GM21360 (cell line): ENCODE measurements at regions not wholly inside any gene's neighbourhood (a gene's known extent, or its start where the extent isn't known, plus 50 kb on each side); places are given as distances from the start of the nearest gene placed in this dataset.

ENCODE experiments used
- ATAC-seq: cut with Tn5 transposase; IDR thresholded peaks from one replicate; pipeline ENCODE4 v1.9.1; 2021; ENCODE audit warnings: mild to moderate bottlenecking, moderate library complexity; ENCODE audit not compliant: unreplicated experiment

DNA sequence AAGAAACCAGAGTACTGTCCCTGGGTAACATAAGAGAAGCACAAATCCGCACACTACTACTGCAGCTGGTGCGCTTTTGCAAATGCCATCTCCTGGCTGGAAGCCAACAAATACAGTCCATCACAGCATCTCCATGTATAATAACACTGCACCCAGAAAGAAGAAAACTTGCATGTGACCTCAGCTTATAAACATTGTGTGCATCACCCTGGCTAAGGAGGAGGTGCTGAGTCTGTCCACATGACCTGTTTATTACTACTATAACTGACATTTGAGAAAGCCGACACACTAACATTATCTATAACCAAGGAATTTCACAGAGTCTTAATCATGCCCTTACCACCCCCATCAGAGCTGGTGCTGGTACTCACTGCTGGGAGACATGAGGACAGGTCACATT lies 516.8 kb downstream of the CFAP47 start:
- no peak for ATAC-seq

- no peak for ATAC-seq
Measured at GRCh38 chrX:36443007-36443406, 523.5 kb downstream of the CFAP47 start.

- no peak for ATAC-seq
Measured at GRCh38 chrX:36445566-36445965, 526.0 kb downstream of the CFAP47 start.

GRCh38 chrX:36462142-36462541 lies 542.6 kb downstream of the CFAP47 start:
- ATAC-seq: no peak

DNA sequence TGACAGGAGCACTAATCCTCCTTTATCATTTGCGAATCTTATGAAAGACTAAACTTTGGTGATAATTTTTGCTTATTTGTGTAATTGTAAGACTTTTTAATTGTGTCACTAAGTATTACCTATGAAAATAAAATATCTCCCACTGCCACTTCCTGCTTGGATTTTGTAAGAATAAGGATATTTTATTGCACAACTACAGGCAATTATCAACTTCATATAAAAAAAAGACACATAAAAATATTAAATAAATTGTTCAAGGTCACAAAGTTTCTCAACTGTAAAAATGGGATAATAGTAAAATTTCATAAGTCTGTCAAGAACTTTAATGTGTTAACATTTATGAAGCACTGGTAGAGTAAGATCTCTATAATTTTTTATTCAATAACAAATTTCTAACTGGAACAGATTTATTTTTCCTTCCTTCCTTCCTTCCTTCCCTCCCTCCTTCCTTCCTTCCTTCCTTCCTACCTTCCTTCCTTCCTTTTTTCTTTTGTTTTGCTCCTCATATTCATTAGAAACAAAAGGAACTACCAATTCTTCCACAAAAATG lies 527.6 kb upstream of the FAM47C start:
- ATAC-seq: no peak

GRCh38 chrX:36501169-36501702 lies 506.9 kb upstream of the FAM47C start:
- no peak for ATAC-seq

- no peak for ATAC-seq
Measured at GRCh38 chrX:36504625-36505024, 503.5 kb upstream of the FAM47C start.

DNA sequence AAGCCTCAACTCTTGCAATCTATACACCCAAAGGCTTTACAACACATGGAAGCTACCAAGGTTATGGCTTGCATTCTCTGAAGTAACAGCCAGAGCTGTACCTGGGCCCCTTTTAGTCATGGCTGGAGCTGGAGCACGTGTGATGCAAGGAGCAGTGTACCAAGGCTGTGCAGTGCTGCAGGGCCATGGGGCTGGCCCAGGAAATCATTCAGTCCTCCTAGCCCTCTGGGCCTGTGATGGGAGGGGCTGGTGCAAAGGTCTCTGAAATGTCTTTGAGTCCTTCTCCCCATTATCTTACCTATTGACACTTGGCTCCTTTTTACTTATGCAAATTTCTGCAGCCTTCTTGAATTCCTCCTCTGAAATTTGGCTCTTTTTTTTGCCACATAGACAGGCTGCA lies 500.1 kb upstream of the FAM47C start:
- ATAC-seq: no peak

GRCh38 chrX:36510736-36511135 lies 497.4 kb upstream of the FAM47C start:
- no peak for ATAC-seq

DNA sequence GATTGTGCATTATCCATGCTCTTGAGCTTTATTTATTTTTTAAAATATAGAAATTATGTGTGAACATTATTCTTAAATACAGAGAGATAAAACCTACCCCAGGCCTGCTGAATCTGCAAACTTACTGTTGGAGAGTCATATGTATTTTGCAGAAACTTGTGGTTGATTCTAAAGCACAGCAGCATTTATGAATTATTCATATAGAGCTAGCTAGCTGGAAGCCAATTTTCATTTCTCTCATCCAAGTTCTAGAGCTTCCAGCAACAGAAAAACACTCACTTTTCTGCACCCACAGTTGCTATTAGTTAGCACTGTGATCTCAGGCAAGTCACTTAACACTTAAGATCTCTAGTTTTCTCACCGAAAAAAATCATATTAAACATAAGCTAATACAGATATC lies 479.5 kb upstream of the FAM47C start:
- no peak for ATAC-seq

DNA sequence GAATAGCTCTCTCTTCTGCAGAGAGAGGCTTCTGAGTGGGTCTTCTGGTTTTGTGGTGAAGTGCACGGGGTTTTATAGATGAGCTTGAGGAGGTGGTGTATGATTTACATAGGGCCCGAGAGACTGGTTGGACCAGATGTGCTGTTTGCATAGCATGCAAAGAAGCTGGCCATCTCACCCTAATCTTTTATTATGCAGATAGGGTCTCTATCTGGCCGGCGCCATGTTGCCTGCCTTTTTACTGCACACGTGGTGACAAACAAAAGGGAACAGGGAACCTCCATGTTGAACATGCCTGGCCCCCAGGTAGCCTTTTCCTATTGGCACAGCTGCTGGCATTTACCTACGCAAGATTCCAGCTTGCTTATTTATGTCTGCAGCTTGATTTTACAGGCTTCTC lies 473.3 kb upstream of the FAM47C start:
- no peak for ATAC-seq

DNA sequence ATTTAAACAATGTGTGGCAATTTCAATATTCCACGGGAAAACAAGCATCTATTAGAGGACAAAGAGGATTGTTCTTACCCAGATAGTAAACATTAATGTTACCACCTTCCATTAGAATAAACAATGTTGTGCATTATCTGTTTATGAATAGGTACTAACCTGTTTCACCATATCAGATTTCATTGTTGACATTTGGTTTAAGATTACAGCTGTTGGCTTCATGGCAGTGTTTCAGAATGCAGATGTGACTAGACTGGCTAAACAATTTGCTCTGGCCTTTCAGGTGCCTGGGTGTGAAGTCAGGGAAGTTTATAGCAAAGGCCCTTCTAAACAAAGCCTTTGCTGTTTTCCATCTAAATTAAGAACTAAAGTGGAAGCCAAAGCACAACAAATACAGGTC lies 464.7 kb upstream of the FAM47C start:
- ATAC-seq: no peak

- no peak for ATAC-seq
Measured at GRCh38 chrX:36562986-36563385, 445.2 kb upstream of the FAM47C start.

DNA sequence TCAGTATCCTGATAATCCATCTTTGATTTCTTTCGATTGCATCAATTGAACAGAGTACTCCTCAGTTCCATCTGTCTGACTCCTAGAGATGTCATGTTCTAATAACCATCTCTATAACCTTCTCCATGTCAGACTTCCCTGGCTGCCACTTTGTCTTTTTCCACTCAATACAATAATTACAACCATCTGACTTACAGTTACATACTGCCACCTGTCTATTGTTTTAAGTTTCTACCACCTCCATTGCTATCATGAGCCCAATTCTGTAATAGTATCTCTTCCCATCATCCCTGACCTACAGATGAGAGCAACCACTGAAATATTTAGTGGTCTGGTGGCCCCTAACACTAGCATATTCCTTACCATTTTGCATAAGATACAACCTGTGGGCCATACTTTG lies 439.2 kb upstream of the FAM47C start:
- ATAC-seq: no peak

DNA sequence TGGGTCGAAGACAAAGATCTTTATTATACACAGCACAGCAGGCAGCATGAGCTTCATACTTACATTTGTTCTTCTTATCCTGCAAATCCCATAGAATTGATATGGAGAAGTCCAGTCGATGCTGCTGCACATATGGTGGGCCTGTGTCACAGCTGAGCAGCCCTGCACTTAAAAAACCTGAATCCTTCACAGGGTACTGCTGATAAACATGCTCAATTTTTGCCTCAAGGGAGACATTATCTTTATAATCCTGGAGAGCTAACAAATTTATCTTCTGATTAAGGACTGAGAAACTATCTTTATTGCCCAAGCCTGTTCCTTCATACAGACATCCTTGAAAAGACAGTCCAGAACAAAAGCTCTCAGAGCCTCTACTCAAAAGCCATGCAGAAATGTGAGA lies 434.4 kb upstream of the FAM47C start:
- ATAC-seq: no peak

- ATAC-seq: no peak
Measured at GRCh38 chrX:36575670-36576069, 432.5 kb upstream of the FAM47C start.

- no peak for ATAC-seq
Measured at GRCh38 chrX:36577006-36577405, 431.2 kb upstream of the FAM47C start.

DNA sequence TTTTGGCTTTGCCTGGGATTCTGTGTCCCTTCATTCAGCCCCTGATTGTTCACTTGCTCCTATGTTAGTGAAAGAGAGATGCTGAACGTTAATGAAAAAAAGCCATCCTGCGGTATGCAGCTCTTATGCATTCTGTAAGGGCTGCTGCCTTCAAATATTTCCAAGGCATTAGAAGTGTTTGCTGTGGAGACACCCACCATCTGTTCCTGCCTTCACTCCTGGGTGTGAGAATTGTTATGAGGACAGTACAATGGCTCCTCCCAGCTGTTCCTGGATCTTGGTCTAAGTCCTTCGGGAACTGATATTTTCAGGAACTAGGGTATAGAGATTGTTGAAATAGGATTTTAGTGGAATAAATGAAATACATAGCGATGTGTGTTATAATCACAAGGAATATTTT lies 427.1 kb upstream of the FAM47C start:
- ATAC-seq: no peak

GRCh38 chrX:36583674-36584073 lies 424.5 kb upstream of the FAM47C start:
- ATAC-seq: no peak

GRCh38 chrX:36609616-36610585 lies 398.3 kb upstream of the FAM47C start:
- no peak for ATAC-seq

- ATAC-seq: no peak
Measured at GRCh38 chrX:36626898-36627297, 381.3 kb upstream of the FAM47C start.

- no peak for ATAC-seq
Measured at GRCh38 chrX:36640232-36640631, 367.9 kb upstream of the FAM47C start.
